Activated CD8-positive, alpha-beta T cell treated with anti-CD3 and anti-CD28 coated beads for 36 hours (primary cell): ENCODE measurements at regions not wholly inside any gene's neighbourhood (a gene's known extent, or its start where the extent isn't known, plus 50 kb on each side); places are given as distances from the start of the nearest gene placed in this dataset.

Experiments used
- ATAC-seq: fragments of 200-7000 bp; cut with Tn5 transposase; one replicate; pipeline ENCODE4 v1.10.0; 2021; ENCODE audit warnings: mild to moderate bottlenecking, moderate library complexity
- CTCF ChIA-PET: fragments of 350-600 bp; sonication (Branson Sonifier 250); formaldehyde crosslinking; loops from one replicate; lab custom pipeline; 2021; ENCODE audit warnings: antibody characterized with exemption; lab: Charles Lee
- POLR2A ChIA-PET: fragments of 350-600 bp; sonication (Branson Sonifier 250); formaldehyde crosslinking; loops from one replicate; lab custom pipeline; 2021; ENCODE audit warnings: antibody characterized with exemption; lab: Charles Lee
- DNase-seq: peaks from one replicate; pipeline ENCODE4 v3.0.0-alpha.2; 2020
- H3K27ac Mint-ChIP-seq: one replicate; pipeline ENCODE4 v1.8.0; 2021; ENCODE audit warnings: mild to moderate bottlenecking, mixed read lengths
- H3K27me3 Mint-ChIP-seq: one replicate; pipeline ENCODE4 v1.8.0; 2021; ENCODE audit warnings: mixed read lengths
- H3K36me3 Mint-ChIP-seq: one replicate; pipeline ENCODE4 v1.8.0; 2021; ENCODE audit warnings: low read depth, mixed read lengths
- H3K4me1 Mint-ChIP-seq: one replicate; pipeline ENCODE4 v1.8.0; 2021; ENCODE audit warnings: low read depth, mixed read lengths
- H3K4me3 Mint-ChIP-seq: one replicate; pipeline ENCODE4 v1.8.0; 2021; ENCODE audit warnings: mild to moderate bottlenecking, moderate library complexity, mixed read lengths
- H3K9me3 Mint-ChIP-seq: one replicate; pipeline ENCODE4 v1.8.0; 2021; ENCODE audit warnings: mixed read lengths
- intact Hi-C: fragments of 100-400 bp; cut with micrococcal nuclease; formaldehyde crosslinking; loops from one replicate; pipeline ENCODE4 v1.10.0; 2022
- TF ChIP-seq, protein P1 (sequence below): fragments of 200-600 bp; IDR thresholded peaks from one replicate; pipeline ENCODE4 v1.8.0; 2022; ENCODE audit warnings: antibody characterized with exemption, mild to moderate bottlenecking

GRCh38 chr1:11358984-11359383, 86.0 kb downstream of the UBIAD1 start:
- TF ChIP-seq, protein P1, sequence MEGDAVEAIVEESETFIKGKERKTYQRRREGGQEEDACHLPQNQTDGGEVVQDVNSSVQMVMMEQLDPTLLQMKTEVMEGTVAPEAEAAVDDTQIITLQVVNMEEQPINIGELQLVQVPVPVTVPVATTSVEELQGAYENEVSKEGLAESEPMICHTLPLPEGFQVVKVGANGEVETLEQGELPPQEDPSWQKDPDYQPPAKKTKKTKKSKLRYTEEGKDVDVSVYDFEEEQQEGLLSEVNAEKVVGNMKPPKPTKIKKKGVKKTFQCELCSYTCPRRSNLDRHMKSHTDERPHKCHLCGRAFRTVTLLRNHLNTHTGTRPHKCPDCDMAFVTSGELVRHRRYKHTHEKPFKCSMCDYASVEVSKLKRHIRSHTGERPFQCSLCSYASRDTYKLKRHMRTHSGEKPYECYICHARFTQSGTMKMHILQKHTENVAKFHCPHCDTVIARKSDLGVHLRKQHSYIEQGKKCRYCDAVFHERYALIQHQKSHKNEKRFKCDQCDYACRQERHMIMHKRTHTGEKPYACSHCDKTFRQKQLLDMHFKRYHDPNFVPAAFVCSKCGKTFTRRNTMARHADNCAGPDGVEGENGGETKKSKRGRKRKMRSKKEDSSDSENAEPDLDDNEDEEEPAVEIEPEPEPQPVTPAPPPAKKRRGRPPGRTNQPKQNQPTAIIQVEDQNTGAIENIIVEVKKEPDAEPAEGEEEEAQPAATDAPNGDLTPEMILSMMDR, result no peak
- Mint-ChIP-seq H3K36me3 (no peaks in the 10 kb centered on the region), H3K4me1 (peaks cover 2% of the 10 kb centered on the region), H3K27me3 (peaks cover 8% of the 10 kb centered on the region), H3K27ac (no peak overlapping the region), H3K4me3 (no peak overlapping the region), H3K9me3 (peaks cover 6% of the 10 kb centered on the region)
- ATAC-seq (no peak), DNase-seq (no peak)
- intact Hi-C loops, result no loop called here
- CTCF ChIA-PET, result no interaction called here
- POLR2A ChIA-PET, result no interaction called here

GRCh38 chr1:11362547-11363021, 89.6 kb downstream of the UBIAD1 start:
- intact Hi-C loops, result no loop called here
- DNase-seq, result no peak
- ATAC-seq, result no peak
- H3K27ac Mint-ChIP-seq, result no peak overlapping the region
- no peaks in the 10 kb centered on the region for H3K9me3 Mint-ChIP-seq
- no peak overlapping the region for H3K4me3 Mint-ChIP-seq
- no peaks in the 10 kb centered on the region for H3K36me3 Mint-ChIP-seq
- no peaks in the 10 kb centered on the region for H3K27me3 Mint-ChIP-seq
- H3K4me1 Mint-ChIP-seq, result no peaks in the 10 kb centered on the region
- POLR2A ChIA-PET, result no interaction called here
- CTCF ChIA-PET, result interaction anchor here (1.4 kb wide), 1 partner anchor 279 kb away, joined by 4 read pairs; no protein-coding TSS in a partner anchor
- TF ChIP-seq, protein P1, result no peak

- ATAC-seq (peak; percentile 53), DNase-seq (peak; percentile 18)
- H3K9me3 Mint-ChIP-seq, result no peaks in the 10 kb centered on the region
- no peaks in the 10 kb centered on the region for H3K4me1 Mint-ChIP-seq
- POLR2A ChIA-PET, result interaction anchor here (1.0 kb wide), 1 partner anchor 20 kb away, joined by 3 read pairs; no protein-coding TSS in a partner anchor
- H3K27ac Mint-ChIP-seq, result no peak overlapping the region
- intact Hi-C loops, result no loop called here
- no peak overlapping the region for H3K4me3 Mint-ChIP-seq
- no peaks in the 10 kb centered on the region for H3K27me3 Mint-ChIP-seq
- H3K36me3 Mint-ChIP-seq, result no peaks in the 10 kb centered on the region
- TF ChIP-seq, protein P1, result peak; percentile 50
- CTCF ChIA-PET, result interaction anchor here (0.8 to 3.1 kb wide), 12 partner anchors 9 to 300 kb away, joined by 3 to 10 read pairs (median 4); partner anchors contain the start of gene FBXO6
Observed at GRCh38 chr1:11364170-11364569, 91.2 kb downstream of the UBIAD1 start.

- H3K9me3 Mint-ChIP-seq, result no peaks in the 10 kb centered on the region
- H3K36me3 Mint-ChIP-seq, result no peaks in the 10 kb centered on the region
- TF ChIP-seq, protein P1, result no peak
- no peak for ATAC-seq
- intact Hi-C loops, result no loop called here
- no peak overlapping the region for H3K4me3 Mint-ChIP-seq
- no peaks in the 10 kb centered on the region for H3K4me1 Mint-ChIP-seq
- H3K27ac Mint-ChIP-seq, result no peak overlapping the region
- H3K27me3 Mint-ChIP-seq, result no peaks in the 10 kb centered on the region
- ChIA-PET POLR2A (no interaction called here), CTCF (interaction anchor here (2.5 to 3.1 kb wide), 2 partner anchors 42 to 44 kb away, joined by 5 to 10 read pairs; no protein-coding TSS in a partner anchor)
- DNase-seq, result no peak
Observed at GRCh38 chr1:11365744-11366387, 92.9 kb downstream of the UBIAD1 start.
